Natural killer cell (primary cell): ENCODE measurements at regions not wholly inside any gene's neighbourhood (a gene's known extent, or its start where the extent isn't known, plus 50 kb on each side); places are given as distances from the start of the nearest gene placed in this dataset.

Experiments
- ATAC-seq, 3 donors: fragments of 150-1000 bp in 2 of 3; fragments of 200-7000 bp in 1 of 3; cut with Tn5 transposase; 1 replicate in 1 of 3; 2 replicates in 2 of 3; pipeline ENCODE4 v1.10.0; 2021; ENCODE audit warnings: mild to moderate bottlenecking in 2 of 3, moderate library complexity in 2 of 3
- DNase-seq, 2 donors: peaks; one replicate each; pipeline versions ENCODE4 v3.0.0 to v3.0.0-alpha.2; 2013 to 2021; ENCODE audit warnings: mixed read lengths in 1 of 2
- H3K27ac ChIP-seq: one replicate; pipeline ENCODE4 v1.5.1; 2013; ENCODE audit warnings: mild to moderate bottlenecking, low read length
- H3K27me3 ChIP-seq: one replicate; pipeline ENCODE4 v1.6.1; 2013; ENCODE audit warnings: low read length; ENCODE audit not compliant: control insufficient read depth, insufficient read depth
- H3K36me3 ChIP-seq: one replicate; pipeline ENCODE4 v1.6.1; 2013; ENCODE audit warnings: low read length; ENCODE audit not compliant: control insufficient read depth, insufficient read depth
- H3K4me1 ChIP-seq: one replicate; pipeline ENCODE4 v1.6.1; 2013; ENCODE audit warnings: low read length; ENCODE audit not compliant: control insufficient read depth, insufficient read depth
- H3K4me3 ChIP-seq: one replicate; pipeline ENCODE4 v1.5.1; 2013; ENCODE audit warnings: low read length
- H3K9me3 ChIP-seq: one replicate; pipeline ENCODE4 v1.6.1; 2013; ENCODE audit warnings: low read length; ENCODE audit not compliant: control insufficient read depth, insufficient read depth
- H3K27ac Mint-ChIP-seq, 2 donors: one replicate each; pipeline ENCODE4 v1.8.0; 2022; ENCODE audit warnings: mild to moderate bottlenecking in 2 of 2, mixed read lengths in 2 of 2, moderate library complexity in 1 of 2
- H3K27me3 Mint-ChIP-seq, 2 donors: one replicate each; pipeline ENCODE4 v1.8.0; 2022; ENCODE audit warnings: low read depth in 2 of 2, mixed read lengths in 2 of 2
- H3K36me3 Mint-ChIP-seq: one replicate; pipeline ENCODE4 v1.8.0; 2022; ENCODE audit warnings: mixed read lengths
- H3K4me1 Mint-ChIP-seq, 2 donors: one replicate each; pipeline ENCODE4 v1.8.0; 2022; ENCODE audit warnings: mixed read lengths in 2 of 2
- H3K4me3 Mint-ChIP-seq: one replicate; pipeline ENCODE4 v1.8.0; 2022; ENCODE audit warnings: mild to moderate bottlenecking, moderate library complexity, mixed read lengths
- H3K9me3 Mint-ChIP-seq, 2 donors: one replicate each; pipeline ENCODE4 v1.8.0; 2022; ENCODE audit warnings: mixed read lengths in 2 of 2
- CTCF ChIP-seq: fragments of 200-600 bp; IDR thresholded peaks from one replicate; pipeline ENCODE4 v1.8.0; 2022; ENCODE audit warnings: antibody characterized with exemption
- WGBS: methylation state at CpG from one replicate; pipeline ENCODE4 v1.1.7; 2013; ENCODE audit warnings: missing lambda C conversion rate; ENCODE audit not compliant: insufficient coverage; 5-methylcytosine and 5-hydroxymethylcytosine counted together
- intact Hi-C: fragments of 100-400 bp; cut with micrococcal nuclease; formaldehyde crosslinking; loops from one replicate; pipeline ENCODE4 v1.14.2; 2022

- no peak for DNase-seq
- Mint-ChIP-seq H3K4me3 (no peak overlapping the region), H3K4me1 (no peaks in the 10 kb centered on the region), H3K27me3 (peaks cover 22 to 29% of the 10 kb centered on the region in 2 donors), H3K36me3 (no peaks in the 10 kb centered on the region), H3K9me3 (no peaks in the 10 kb centered on the region), H3K27ac (no peak overlapping the region)
- intact Hi-C loops, result no loop called here
- H3K36me3 ChIP-seq, result no peaks in the 10 kb centered on the region
- no peaks in the 10 kb centered on the region for H3K9me3 ChIP-seq
- no peak for ATAC-seq
- H3K4me3 ChIP-seq, result no peak overlapping the region
- WGBS, result 51% methylated on average over 5 of the region's 6 CpGs
- no peak overlapping the region for H3K27ac ChIP-seq
- TF ChIP-seq CTCF, result no peak
- no peaks in the 10 kb centered on the region for H3K4me1 ChIP-seq
- no peaks in the 10 kb centered on the region for H3K27me3 ChIP-seq
Measured at GRCh38 chr17:6261466-6261865, 173.5 kb downstream of the AIPL1 start.

GRCh38 chr17:6259899-6260298 is 175.0 kb downstream of the AIPL1 start:
- Histone ChIP-seq H3K27ac (no peak overlapping the region), H3K4me1 (no peaks in the 10 kb centered on the region), H3K9me3 (no peaks in the 10 kb centered on the region), H3K27me3 (no peaks in the 10 kb centered on the region), H3K36me3 (no peaks in the 10 kb centered on the region), H3K4me3 (no peak overlapping the region)
- H3K4me3 Mint-ChIP-seq, result no peak overlapping the region
- DNase-seq, result no peak
- H3K36me3 Mint-ChIP-seq, result no peaks in the 10 kb centered on the region
- no peak for TF ChIP-seq CTCF
- H3K27me3 Mint-ChIP-seq, result peaks cover 22 to 33% of the 10 kb centered on the region in 2 donors
- no peak for ATAC-seq
- H3K27ac Mint-ChIP-seq, result no peak overlapping the region
- WGBS, result 84% methylated on average over 11 of the region's 11 CpGs
- intact Hi-C loops, result no loop called here
- H3K9me3 Mint-ChIP-seq, result no peaks in the 10 kb centered on the region
- H3K4me1 Mint-ChIP-seq, result no peaks in the 10 kb centered on the region

- H3K27me3 Mint-ChIP-seq, result peaks cover 29 to 30% of the 10 kb centered on the region in 2 donors
- no peak for TF ChIP-seq CTCF
Measured at GRCh38 chr17:6257336-6257735, 177.6 kb downstream of the AIPL1 start.

GRCh38 chr17:6255322-6255721 is 179.6 kb downstream of the AIPL1 start:
- intact Hi-C loops, result no loop called here
- no peaks in the 10 kb centered on the region for H3K36me3 ChIP-seq
- H3K27me3 ChIP-seq, result no peaks in the 10 kb centered on the region
- DNase-seq, result no peak
- no peaks in the 10 kb centered on the region for H3K9me3 ChIP-seq
- peaks cover 21 to 27% of the 10 kb centered on the region in 2 donors for H3K27me3 Mint-ChIP-seq
- ATAC-seq, result no peak
- H3K4me1 ChIP-seq, result no peaks in the 10 kb centered on the region
- no peak for TF ChIP-seq CTCF
- no peaks in the 10 kb centered on the region for H3K9me3 Mint-ChIP-seq
- H3K4me1 Mint-ChIP-seq, result no peaks in the 10 kb centered on the region
- H3K27ac Mint-ChIP-seq, result no peak overlapping the region
- no peaks in the 10 kb centered on the region for H3K36me3 Mint-ChIP-seq
- no peak overlapping the region for H3K4me3 Mint-ChIP-seq
- no peak overlapping the region for H3K27ac ChIP-seq
- no peak overlapping the region for H3K4me3 ChIP-seq

More at GRCh38 chr17:6257336-6257735, 177.6 kb downstream of the AIPL1 start:
- H3K9me3 ChIP-seq, result no peaks in the 10 kb centered on the region
- WGBS, result 15% methylated on average over 9 of the region's 11 CpGs
- no peaks in the 10 kb centered on the region for H3K27me3 ChIP-seq
- H3K4me1 Mint-ChIP-seq, result no peaks in the 10 kb centered on the region
- no peaks in the 10 kb centered on the region for H3K4me1 ChIP-seq
- intact Hi-C loops, result no loop called here
- ATAC-seq (no peak), DNase-seq (no peak)
- no peak overlapping the region for H3K27ac Mint-ChIP-seq
- H3K36me3 ChIP-seq, result no peaks in the 10 kb centered on the region
- no peak overlapping the region for H3K4me3 ChIP-seq
- H3K4me3 Mint-ChIP-seq, result no peak overlapping the region
- H3K27ac ChIP-seq, result no peak overlapping the region
- no peaks in the 10 kb centered on the region for H3K9me3 Mint-ChIP-seq
- H3K36me3 Mint-ChIP-seq, result no peaks in the 10 kb centered on the region
